H1 (cell line): ENCODE measurements at regions not wholly inside any gene's neighbourhood (a gene's known extent, or its start where the extent isn't known, plus 50 kb on each side); places are given as distances from the start of the nearest gene placed in this dataset.

ENCODE experiments used
- CBX8 ChIP-seq: fragments of 300-800, 300-1000 bp; sonication (generic); IDR thresholded peaks from 2 replicates; pipeline ENCODE4 v1.7.1; 2016; ENCODE audit warnings: low read depth, low read length, borderline replicate concordance
- EP300 ChIP-seq, 2 experiments: IDR thresholded peaks; 1 replicate in 1 of 2; 2 replicates in 1 of 2; pipeline ENCODE4 v1.6.1; 2011 to 2012; ENCODE audit warnings: low read depth in 2 of 2, low read length in 2 of 2, mild to moderate bottlenecking in 2 of 2, borderline replicate concordance in 1 of 2, inconsistent platforms in 1 of 2, moderate library complexity in 1 of 2
- JUN ChIP-seq: IDR thresholded peaks from 2 replicates; pipeline ENCODE4 v1.6.1; 2011; ENCODE audit warnings: low read depth, mild to moderate bottlenecking, improper control_type of control experiment, low read length
- MAFK ChIP-seq: IDR thresholded peaks from 2 replicates; pipeline ENCODE4 v1.6.1; 2012; ENCODE audit warnings: low read depth, mild to moderate bottlenecking, improper control_type of control experiment, low read length
- NANOG ChIP-seq: IDR thresholded peaks from 2 replicates; pipeline ENCODE4 v1.6.1; 2011; ENCODE audit warnings: low read length, low read depth, mild to moderate bottlenecking, inconsistent platforms; ENCODE audit not compliant: insufficient read depth, poor library complexity, severe bottlenecking
- POLR2A ChIP-seq, 2 experiments: IDR thresholded peaks; 1 replicate in 1 of 2; 2 replicates in 1 of 2; pipeline ENCODE4 v1.6.1; 2011; ENCODE audit warnings: low read depth in 2 of 2, low read length in 2 of 2, mild to moderate bottlenecking in 2 of 2; ENCODE audit errors: control extremely low read depth in 1 of 2
- RAD21 ChIP-seq, 2 experiments: IDR thresholded peaks in 1 of 2; conservative IDR thresholded peaks in 1 of 2; 2 replicates each; pipeline ENCODE4 v1.6.1; 2011; ENCODE audit warnings: low read depth in 2 of 2, low read length in 2 of 2, improper control_type of control experiment in 1 of 2, inconsistent platforms in 1 of 2, mild to moderate bottlenecking in 1 of 2, moderate library complexity in 1 of 2
- SUZ12 ChIP-seq: fragments of 200-600 bp; sonication (generic); IDR thresholded peaks from 2 replicates; pipeline ENCODE4 v1.6.1; 2012; ENCODE audit warnings: mild to moderate bottlenecking, inconsistent platforms, low read length, moderate library complexity, mixed read lengths
- TF ChIP-seq, protein P1 (sequence below), 3 experiments: IDR thresholded peaks; 1 replicate in 2 of 3; 2 replicates in 1 of 3; pipeline versions ENCODE4 v1.5.1 to v1.6.1; 2011; ENCODE audit warnings: low read length in 3 of 3, mild to moderate bottlenecking in 3 of 3, inconsistent platforms in 2 of 3, low read depth in 1 of 3, moderate library complexity in 1 of 3; ENCODE audit not compliant: insufficient read depth in 1 of 3; ENCODE audit errors: control extremely low read depth in 1 of 3
- TF ChIP-seq, protein P2 (sequence below): IDR thresholded peaks from 2 replicates; pipeline ENCODE4 v1.6.1; 2011; ENCODE audit warnings: low read length, improper control_type of control experiment
- TF ChIP-seq, protein P3 (sequence below): IDR thresholded peaks from 2 replicates; pipeline ENCODE4 v1.6.1; 2012; ENCODE audit warnings: low read length, inconsistent platforms

DNA sequence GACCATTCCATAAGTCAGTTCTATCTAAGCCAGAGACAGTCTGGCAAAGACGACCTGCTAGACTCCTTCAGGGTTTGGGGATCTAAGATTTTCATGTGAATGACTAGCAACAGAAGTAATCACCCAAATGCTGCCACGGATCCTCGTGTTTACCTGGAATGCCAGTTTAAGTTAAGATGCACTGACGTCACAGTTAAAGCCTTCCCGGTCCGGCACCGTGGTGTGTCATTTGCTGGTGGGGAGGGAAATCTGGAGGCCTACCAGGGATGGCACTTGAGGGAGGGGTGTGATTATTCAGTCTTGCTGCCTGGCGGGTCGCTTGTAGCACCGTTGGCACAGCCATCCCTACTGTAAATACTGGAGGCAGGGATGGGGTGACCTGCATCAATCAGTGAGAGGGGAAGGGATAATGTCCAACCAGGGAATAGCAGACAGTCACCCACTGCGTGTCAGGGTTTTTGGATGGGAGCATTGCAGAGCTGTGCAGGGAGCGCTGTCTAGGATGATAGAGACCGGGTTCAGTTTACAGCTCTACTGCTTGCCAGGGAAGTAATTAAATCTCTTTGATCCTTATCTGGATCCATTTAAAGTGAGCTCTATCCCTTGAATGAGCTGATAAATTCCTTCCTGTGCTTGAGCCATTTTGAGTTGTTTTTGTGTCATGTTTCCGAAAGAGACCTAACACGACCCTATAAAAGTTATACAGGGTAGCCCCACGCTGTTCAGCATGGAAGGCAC is 764.7 kb upstream of the EEF2KMT start:
- TF ChIP-seq, protein P1, sequence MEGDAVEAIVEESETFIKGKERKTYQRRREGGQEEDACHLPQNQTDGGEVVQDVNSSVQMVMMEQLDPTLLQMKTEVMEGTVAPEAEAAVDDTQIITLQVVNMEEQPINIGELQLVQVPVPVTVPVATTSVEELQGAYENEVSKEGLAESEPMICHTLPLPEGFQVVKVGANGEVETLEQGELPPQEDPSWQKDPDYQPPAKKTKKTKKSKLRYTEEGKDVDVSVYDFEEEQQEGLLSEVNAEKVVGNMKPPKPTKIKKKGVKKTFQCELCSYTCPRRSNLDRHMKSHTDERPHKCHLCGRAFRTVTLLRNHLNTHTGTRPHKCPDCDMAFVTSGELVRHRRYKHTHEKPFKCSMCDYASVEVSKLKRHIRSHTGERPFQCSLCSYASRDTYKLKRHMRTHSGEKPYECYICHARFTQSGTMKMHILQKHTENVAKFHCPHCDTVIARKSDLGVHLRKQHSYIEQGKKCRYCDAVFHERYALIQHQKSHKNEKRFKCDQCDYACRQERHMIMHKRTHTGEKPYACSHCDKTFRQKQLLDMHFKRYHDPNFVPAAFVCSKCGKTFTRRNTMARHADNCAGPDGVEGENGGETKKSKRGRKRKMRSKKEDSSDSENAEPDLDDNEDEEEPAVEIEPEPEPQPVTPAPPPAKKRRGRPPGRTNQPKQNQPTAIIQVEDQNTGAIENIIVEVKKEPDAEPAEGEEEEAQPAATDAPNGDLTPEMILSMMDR (IDR thresholded peaks at IDR 0.05; ENCODE audit: control extremely low read depth in 1 of 3, insufficient read depth in 1 of 3, low read depth in 1 of 3, low read length in 3 of 3): no peak
- TF ChIP-seq POLR2A (IDR thresholded peaks at IDR 0.05; ENCODE audit: control extremely low read depth in 1 of 2, low read depth in 2 of 2, low read length in 2 of 2) (no peak), EP300 (IDR thresholded peaks at IDR 0.05; ENCODE audit: borderline replicate concordance in 1 of 2, low read depth in 2 of 2, low read length in 2 of 2) (no peak), CBX8 (no peak), NANOG (no peak), SUZ12 (no peak), JUN (no peak), MAFK (no peak), RAD21 (IDR thresholded peaks at IDR 0.05 in 1 of 2, conservative IDR thresholded peaks at IDR 0.05 in 1 of 2; ENCODE audit: low read depth in 2 of 2, low read length in 2 of 2) (no peak)
- TF ChIP-seq, protein P2, sequence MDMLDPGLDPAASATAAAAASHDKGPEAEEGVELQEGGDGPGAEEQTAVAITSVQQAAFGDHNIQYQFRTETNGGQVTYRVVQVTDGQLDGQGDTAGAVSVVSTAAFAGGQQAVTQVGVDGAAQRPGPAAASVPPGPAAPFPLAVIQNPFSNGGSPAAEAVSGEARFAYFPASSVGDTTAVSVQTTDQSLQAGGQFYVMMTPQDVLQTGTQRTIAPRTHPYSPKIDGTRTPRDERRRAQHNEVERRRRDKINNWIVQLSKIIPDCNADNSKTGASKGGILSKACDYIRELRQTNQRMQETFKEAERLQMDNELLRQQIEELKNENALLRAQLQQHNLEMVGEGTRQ: no peak
- TF ChIP-seq, protein P3, sequence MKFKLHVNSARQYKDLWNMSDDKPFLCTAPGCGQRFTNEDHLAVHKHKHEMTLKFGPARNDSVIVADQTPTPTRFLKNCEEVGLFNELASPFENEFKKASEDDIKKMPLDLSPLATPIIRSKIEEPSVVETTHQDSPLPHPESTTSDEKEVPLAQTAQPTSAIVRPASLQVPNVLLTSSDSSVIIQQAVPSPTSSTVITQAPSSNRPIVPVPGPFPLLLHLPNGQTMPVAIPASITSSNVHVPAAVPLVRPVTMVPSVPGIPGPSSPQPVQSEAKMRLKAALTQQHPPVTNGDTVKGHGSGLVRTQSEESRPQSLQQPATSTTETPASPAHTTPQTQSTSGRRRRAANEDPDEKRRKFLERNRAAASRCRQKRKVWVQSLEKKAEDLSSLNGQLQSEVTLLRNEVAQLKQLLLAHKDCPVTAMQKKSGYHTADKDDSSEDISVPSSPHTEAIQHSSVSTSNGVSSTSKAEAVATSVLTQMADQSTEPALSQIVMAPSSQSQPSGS: no peak
